Fibroblast of lung (primary cell): ENCODE measurements at regions not wholly inside any gene's neighbourhood (a gene's known extent, or its start where the extent isn't known, plus 50 kb on each side); places are given as distances from the start of the nearest gene placed in this dataset.

ENCODE experiments used
- EZH2 ChIP-seq: IDR thresholded peaks from 2 replicates; pipeline ENCODE4 v1.5.1; 2012; ENCODE audit warnings: low read length, control low read depth, mild to moderate bottlenecking; ENCODE audit errors: missing control alignments
- TF ChIP-seq, protein P1 (sequence below), 2 donors: IDR thresholded peaks in 1 of 2; conservative IDR thresholded peaks in 1 of 2; 1 replicate in 1 of 2; 2 replicates in 1 of 2; pipeline ENCODE4 v1.5.1; 2011 to 2012; ENCODE audit warnings: low read length in 2 of 2, control low read depth in 1 of 2, inconsistent platforms in 1 of 2, low read depth in 1 of 2, mild to moderate bottlenecking in 1 of 2

GRCh38 chr3:168327856-168328255 lies 232.1 kb upstream of the GOLIM4 start:
- TF ChIP-seq, protein P1, sequence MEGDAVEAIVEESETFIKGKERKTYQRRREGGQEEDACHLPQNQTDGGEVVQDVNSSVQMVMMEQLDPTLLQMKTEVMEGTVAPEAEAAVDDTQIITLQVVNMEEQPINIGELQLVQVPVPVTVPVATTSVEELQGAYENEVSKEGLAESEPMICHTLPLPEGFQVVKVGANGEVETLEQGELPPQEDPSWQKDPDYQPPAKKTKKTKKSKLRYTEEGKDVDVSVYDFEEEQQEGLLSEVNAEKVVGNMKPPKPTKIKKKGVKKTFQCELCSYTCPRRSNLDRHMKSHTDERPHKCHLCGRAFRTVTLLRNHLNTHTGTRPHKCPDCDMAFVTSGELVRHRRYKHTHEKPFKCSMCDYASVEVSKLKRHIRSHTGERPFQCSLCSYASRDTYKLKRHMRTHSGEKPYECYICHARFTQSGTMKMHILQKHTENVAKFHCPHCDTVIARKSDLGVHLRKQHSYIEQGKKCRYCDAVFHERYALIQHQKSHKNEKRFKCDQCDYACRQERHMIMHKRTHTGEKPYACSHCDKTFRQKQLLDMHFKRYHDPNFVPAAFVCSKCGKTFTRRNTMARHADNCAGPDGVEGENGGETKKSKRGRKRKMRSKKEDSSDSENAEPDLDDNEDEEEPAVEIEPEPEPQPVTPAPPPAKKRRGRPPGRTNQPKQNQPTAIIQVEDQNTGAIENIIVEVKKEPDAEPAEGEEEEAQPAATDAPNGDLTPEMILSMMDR (conservative IDR thresholded peaks at IDR 0.05 in 1 of 2, IDR thresholded peaks at IDR 0.05 in 1 of 2; ENCODE audit: low read depth in 1 of 2, low read length in 2 of 2) = no peak
- TF ChIP-seq EZH2 = no peak
